Natural killer cell (primary cell): ENCODE measurements at regions not wholly inside any gene's neighbourhood (a gene's known extent, or its start where the extent isn't known, plus 50 kb on each side); places are given as distances from the start of the nearest gene placed in this dataset.

ENCODE experiments used
- ATAC-seq, 3 donors: fragments of 150-1000 bp in 2 of 3; fragments of 200-7000 bp in 1 of 3; cut with Tn5 transposase; 1 replicate in 1 of 3; 2 replicates in 2 of 3; pipeline ENCODE4 v1.10.0; 2021; ENCODE audit warnings: mild to moderate bottlenecking in 2 of 3, moderate library complexity in 2 of 3
- DNase-seq, 2 donors: peaks; one replicate each; pipeline versions ENCODE4 v3.0.0 to v3.0.0-alpha.2; 2013 to 2021; ENCODE audit warnings: mixed read lengths in 1 of 2
- H3K27ac ChIP-seq: one replicate; pipeline ENCODE4 v1.5.1; 2013; ENCODE audit warnings: mild to moderate bottlenecking, low read length
- H3K27me3 ChIP-seq: one replicate; pipeline ENCODE4 v1.6.1; 2013; ENCODE audit warnings: low read length; ENCODE audit not compliant: control insufficient read depth, insufficient read depth
- H3K36me3 ChIP-seq: one replicate; pipeline ENCODE4 v1.6.1; 2013; ENCODE audit warnings: low read length; ENCODE audit not compliant: control insufficient read depth, insufficient read depth
- H3K4me1 ChIP-seq: one replicate; pipeline ENCODE4 v1.6.1; 2013; ENCODE audit warnings: low read length; ENCODE audit not compliant: control insufficient read depth, insufficient read depth
- H3K4me3 ChIP-seq: one replicate; pipeline ENCODE4 v1.5.1; 2013; ENCODE audit warnings: low read length
- H3K9me3 ChIP-seq: one replicate; pipeline ENCODE4 v1.6.1; 2013; ENCODE audit warnings: low read length; ENCODE audit not compliant: control insufficient read depth, insufficient read depth
- H3K27ac Mint-ChIP-seq, 2 donors: one replicate each; pipeline ENCODE4 v1.8.0; 2022; ENCODE audit warnings: mild to moderate bottlenecking in 2 of 2, mixed read lengths in 2 of 2, moderate library complexity in 1 of 2
- H3K27me3 Mint-ChIP-seq, 2 donors: one replicate each; pipeline ENCODE4 v1.8.0; 2022; ENCODE audit warnings: low read depth in 2 of 2, mixed read lengths in 2 of 2
- H3K36me3 Mint-ChIP-seq: one replicate; pipeline ENCODE4 v1.8.0; 2022; ENCODE audit warnings: mixed read lengths
- H3K4me1 Mint-ChIP-seq, 2 donors: one replicate each; pipeline ENCODE4 v1.8.0; 2022; ENCODE audit warnings: mixed read lengths in 2 of 2
- H3K4me3 Mint-ChIP-seq: one replicate; pipeline ENCODE4 v1.8.0; 2022; ENCODE audit warnings: mild to moderate bottlenecking, moderate library complexity, mixed read lengths
- H3K9me3 Mint-ChIP-seq, 2 donors: one replicate each; pipeline ENCODE4 v1.8.0; 2022; ENCODE audit warnings: mixed read lengths in 2 of 2
- WGBS: methylation state at CpG from one replicate; pipeline ENCODE4 v1.1.7; 2013; ENCODE audit warnings: missing lambda C conversion rate; ENCODE audit not compliant: insufficient coverage; 5-methylcytosine and 5-hydroxymethylcytosine counted together
- intact Hi-C: fragments of 100-400 bp; cut with micrococcal nuclease; formaldehyde crosslinking; loops from one replicate; pipeline ENCODE4 v1.14.2; 2022
- TF ChIP-seq, protein P1 (sequence below): fragments of 200-600 bp; IDR thresholded peaks from one replicate; pipeline ENCODE4 v1.8.0; 2022; ENCODE audit warnings: antibody characterized with exemption

DNA sequence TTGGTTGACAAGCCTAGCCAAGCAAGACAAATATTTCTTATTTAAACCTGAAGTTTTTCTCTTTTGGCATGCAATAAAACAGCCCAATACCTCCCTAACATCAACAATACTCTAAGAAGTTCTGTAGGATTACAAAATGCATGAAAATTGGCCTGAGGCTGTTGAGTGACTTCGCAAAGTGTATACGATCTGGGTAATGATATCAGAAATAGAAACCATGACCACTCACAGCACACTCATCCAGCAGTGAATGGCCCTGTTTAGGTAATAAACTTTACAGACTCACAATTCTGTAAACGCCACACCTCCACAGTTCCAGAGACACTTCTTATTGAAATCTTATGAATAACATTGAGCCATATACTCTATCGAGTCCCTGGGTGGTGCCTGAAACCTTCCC, 83.0 kb upstream of the NAALADL2 start:
- no peaks in the 10 kb centered on the region for H3K4me1 ChIP-seq
- Mint-ChIP-seq H3K9me3 (peaks cover 11 to 12% of the 10 kb centered on the region in 2 donors), H3K27me3 (no peaks in the 10 kb centered on the region), H3K4me3 (no peak overlapping the region), H3K27ac (no peak overlapping the region), H3K36me3 (no peaks in the 10 kb centered on the region), H3K4me1 (no peaks in the 10 kb centered on the region)
- no peaks in the 10 kb centered on the region for H3K9me3 ChIP-seq
- DNase-seq (no peak), ATAC-seq (no peak)
- WGBS: 86% methylated on average over 4 of the region's 4 CpGs
- intact Hi-C loops: no loop called here
- no peak overlapping the region for H3K27ac ChIP-seq
- no peaks in the 10 kb centered on the region for H3K36me3 ChIP-seq
- TF ChIP-seq, protein P1, sequence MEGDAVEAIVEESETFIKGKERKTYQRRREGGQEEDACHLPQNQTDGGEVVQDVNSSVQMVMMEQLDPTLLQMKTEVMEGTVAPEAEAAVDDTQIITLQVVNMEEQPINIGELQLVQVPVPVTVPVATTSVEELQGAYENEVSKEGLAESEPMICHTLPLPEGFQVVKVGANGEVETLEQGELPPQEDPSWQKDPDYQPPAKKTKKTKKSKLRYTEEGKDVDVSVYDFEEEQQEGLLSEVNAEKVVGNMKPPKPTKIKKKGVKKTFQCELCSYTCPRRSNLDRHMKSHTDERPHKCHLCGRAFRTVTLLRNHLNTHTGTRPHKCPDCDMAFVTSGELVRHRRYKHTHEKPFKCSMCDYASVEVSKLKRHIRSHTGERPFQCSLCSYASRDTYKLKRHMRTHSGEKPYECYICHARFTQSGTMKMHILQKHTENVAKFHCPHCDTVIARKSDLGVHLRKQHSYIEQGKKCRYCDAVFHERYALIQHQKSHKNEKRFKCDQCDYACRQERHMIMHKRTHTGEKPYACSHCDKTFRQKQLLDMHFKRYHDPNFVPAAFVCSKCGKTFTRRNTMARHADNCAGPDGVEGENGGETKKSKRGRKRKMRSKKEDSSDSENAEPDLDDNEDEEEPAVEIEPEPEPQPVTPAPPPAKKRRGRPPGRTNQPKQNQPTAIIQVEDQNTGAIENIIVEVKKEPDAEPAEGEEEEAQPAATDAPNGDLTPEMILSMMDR: no peak
- H3K4me3 ChIP-seq: no peak overlapping the region
- no peaks in the 10 kb centered on the region for H3K27me3 ChIP-seq

DNA sequence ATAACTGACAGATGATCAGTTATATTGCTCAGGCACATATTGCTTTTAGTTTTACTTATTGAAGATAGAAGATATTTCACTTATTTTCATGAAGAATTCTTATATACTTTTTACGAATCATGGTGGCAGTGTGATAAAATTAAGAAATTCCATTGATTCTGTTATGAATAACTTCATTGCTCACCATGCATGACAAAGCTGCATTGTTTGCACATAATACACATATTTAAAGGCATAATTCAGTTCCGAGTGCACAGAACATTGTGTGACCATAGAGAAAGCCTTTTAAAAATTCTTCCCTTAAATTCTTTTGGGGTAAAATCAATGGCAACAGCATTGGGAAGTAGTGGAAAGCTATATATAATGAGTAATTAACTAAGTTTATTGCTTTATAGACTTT, 82.5 kb upstream of the NAALADL2 start:
- Histone ChIP-seq H3K9me3 (no peaks in the 10 kb centered on the region), H3K4me3 (no peak overlapping the region), H3K27ac (no peak overlapping the region), H3K27me3 (no peaks in the 10 kb centered on the region), H3K36me3 (no peaks in the 10 kb centered on the region), H3K4me1 (no peaks in the 10 kb centered on the region)
- H3K4me3 Mint-ChIP-seq: no peak overlapping the region
- WGBS: no CpG with 5 or more reads among the region's 2 CpGs
- H3K36me3 Mint-ChIP-seq: no peaks in the 10 kb centered on the region
- DNase-seq (no peak), ATAC-seq (no peak)
- no peaks in the 10 kb centered on the region for H3K27me3 Mint-ChIP-seq
- TF ChIP-seq, protein P1: no peak
- no peaks in the 10 kb centered on the region for H3K4me1 Mint-ChIP-seq
- H3K27ac Mint-ChIP-seq: no peak overlapping the region
- peaks cover 10 to 11% of the 10 kb centered on the region in 2 donors for H3K9me3 Mint-ChIP-seq
- intact Hi-C loops: no loop called here

DNA sequence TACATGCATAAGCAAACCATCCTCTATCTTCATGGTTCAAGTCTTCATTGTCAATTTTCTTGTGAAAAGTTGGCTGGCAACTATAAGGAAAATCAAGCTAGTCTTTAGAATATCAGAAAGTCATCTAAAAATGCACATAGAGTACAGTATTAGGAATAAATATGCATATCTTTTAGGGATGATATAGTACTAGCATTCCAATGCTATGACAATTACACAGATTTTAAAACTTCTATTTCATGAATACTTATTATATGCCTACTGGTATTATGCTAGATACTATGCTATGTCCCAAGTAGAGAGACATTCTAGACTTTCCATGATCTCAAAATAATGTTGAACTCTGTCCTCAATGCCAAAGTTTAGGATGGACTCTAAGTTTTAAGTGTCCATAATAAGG, 81.3 kb upstream of the NAALADL2 start:
- Mint-ChIP-seq H3K27me3 (no peaks in the 10 kb centered on the region), H3K4me1 (no peaks in the 10 kb centered on the region), H3K4me3 (no peak overlapping the region), H3K9me3 (peaks cover 9 to 10% of the 10 kb centered on the region in 2 donors), H3K36me3 (no peaks in the 10 kb centered on the region), H3K27ac (no peak overlapping the region)
- DNase-seq (no peak), ATAC-seq (no peak)
- no peaks in the 10 kb centered on the region for H3K27me3 ChIP-seq
- TF ChIP-seq, protein P1: no peak
- intact Hi-C loops: no loop called here
- H3K4me3 ChIP-seq: no peak overlapping the region
- no peak overlapping the region for H3K27ac ChIP-seq
- no peaks in the 10 kb centered on the region for H3K9me3 ChIP-seq
- H3K36me3 ChIP-seq: no peaks in the 10 kb centered on the region
- H3K4me1 ChIP-seq: no peaks in the 10 kb centered on the region

DNA sequence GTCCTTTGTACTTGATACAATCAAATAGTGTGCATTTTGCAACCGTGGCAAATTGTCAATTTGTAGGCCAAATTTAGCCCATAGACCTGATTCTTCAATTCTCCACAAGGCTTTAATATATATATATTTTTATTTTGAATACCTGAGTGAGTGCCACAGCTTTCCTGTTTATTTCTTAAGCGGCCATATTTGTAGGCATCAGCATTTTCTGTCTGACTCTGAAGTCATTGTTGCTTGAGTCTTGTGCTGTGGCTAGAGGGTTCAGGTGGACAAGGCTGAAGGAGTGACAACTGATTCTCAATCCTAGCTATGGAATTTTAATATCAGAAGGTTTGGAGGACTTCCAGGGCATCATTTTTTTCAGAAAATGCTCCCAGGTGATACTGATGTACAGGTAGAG, 75.6 kb upstream of the NAALADL2 start:
- Mint-ChIP-seq H3K9me3 (peaks cover 11 to 14% of the 10 kb centered on the region in 2 donors), H3K27me3 (no peaks in the 10 kb centered on the region), H3K4me3 (no peak overlapping the region), H3K27ac (no peak overlapping the region), H3K36me3 (no peaks in the 10 kb centered on the region), H3K4me1 (no peaks in the 10 kb centered on the region)
- intact Hi-C loops: no loop called here
- Histone ChIP-seq H3K27me3 (no peaks in the 10 kb centered on the region), H3K27ac (no peak overlapping the region), H3K4me1 (no peaks in the 10 kb centered on the region), H3K9me3 (no peaks in the 10 kb centered on the region), H3K36me3 (no peaks in the 10 kb centered on the region), H3K4me3 (no peak overlapping the region)
- DNase-seq: no peak
- TF ChIP-seq, protein P1: no peak
- no peak for ATAC-seq
- WGBS: 90% methylated on average over 1 of the region's 2 CpGs
